Muscle layer of colon (tissue), 2 donors: ENCODE measurements at regions not wholly inside any gene's neighbourhood (a gene's known extent, or its start where the extent isn't known, plus 50 kb on each side); places are given as distances from the start of the nearest gene placed in this dataset.
"Not testable (repeated sequence)": the region's sequence is repeated elsewhere in the genome, so short reads cannot be mapped to it uniquely, and the experiment has no call there.

ENCODE experiments used
- H3K27ac ChIP-seq: one replicate; pipeline ENCODE4 v1.7.0; 2013; ENCODE audit warnings: low read depth, mild to moderate bottlenecking, low read length, moderate library complexity
- H3K27me3 ChIP-seq, 2 donors: one replicate each; pipeline ENCODE4 v1.7.0; 2013; ENCODE audit warnings: low read length in 2 of 2, mild to moderate bottlenecking in 2 of 2; ENCODE audit not compliant: insufficient read depth in 2 of 2, control insufficient read depth in 1 of 2
- H3K36me3 ChIP-seq: one replicate; pipeline ENCODE4 v1.7.0; 2013; ENCODE audit warnings: mild to moderate bottlenecking, low read length; ENCODE audit not compliant: insufficient read depth
- H3K4me1 ChIP-seq: one replicate; pipeline ENCODE4 v1.7.0; 2013; ENCODE audit warnings: mild to moderate bottlenecking, low read length; ENCODE audit not compliant: insufficient read depth
- H3K4me3 ChIP-seq, 2 donors: one replicate each; pipeline ENCODE4 v1.7.0; 2013; ENCODE audit warnings: low read length in 2 of 2, low read depth in 1 of 2, mild to moderate bottlenecking in 1 of 2, moderate library complexity in 1 of 2
- H3K9ac ChIP-seq: one replicate; pipeline ENCODE4 v1.7.0; 2013; ENCODE audit warnings: low read length
- H3K9me3 ChIP-seq: one replicate; pipeline ENCODE4 v1.7.0; 2013; ENCODE audit warnings: mild to moderate bottlenecking, low read length
- donor health status: abdominal sarcoma.
- donor health status: Adenocarcinoma of cecum.

DNA sequence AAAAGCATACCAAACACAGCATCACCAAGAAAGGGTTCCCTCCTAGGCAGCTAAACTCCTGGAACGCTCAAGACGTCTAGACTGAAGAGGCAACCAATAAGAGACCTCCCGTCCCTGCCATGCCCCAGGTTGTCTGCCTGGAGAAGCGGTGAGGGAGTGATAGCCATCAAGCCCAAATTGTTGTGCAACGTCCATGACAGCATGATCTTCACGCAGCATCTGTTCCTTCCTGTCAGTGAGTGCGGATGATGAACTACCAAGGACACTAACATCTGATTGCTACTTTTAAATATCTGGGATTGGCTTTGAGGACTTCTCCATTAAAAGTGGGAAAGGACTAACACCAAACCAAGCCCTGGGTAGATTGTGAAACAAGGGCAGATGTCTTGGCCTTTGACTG, 149.7 kb downstream of the TXNL1 start:
- no peak overlapping the region for H3K9ac ChIP-seq
- H3K9me3 ChIP-seq: no peaks in the 10 kb centered on the region
- no peaks in the 10 kb centered on the region for H3K4me1 ChIP-seq
- no peak overlapping the region for H3K4me3 ChIP-seq
- no peak overlapping the region for H3K27ac ChIP-seq
- H3K27me3 ChIP-seq: no peaks in the 10 kb centered on the region
- no peaks in the 10 kb centered on the region for H3K36me3 ChIP-seq

DNA sequence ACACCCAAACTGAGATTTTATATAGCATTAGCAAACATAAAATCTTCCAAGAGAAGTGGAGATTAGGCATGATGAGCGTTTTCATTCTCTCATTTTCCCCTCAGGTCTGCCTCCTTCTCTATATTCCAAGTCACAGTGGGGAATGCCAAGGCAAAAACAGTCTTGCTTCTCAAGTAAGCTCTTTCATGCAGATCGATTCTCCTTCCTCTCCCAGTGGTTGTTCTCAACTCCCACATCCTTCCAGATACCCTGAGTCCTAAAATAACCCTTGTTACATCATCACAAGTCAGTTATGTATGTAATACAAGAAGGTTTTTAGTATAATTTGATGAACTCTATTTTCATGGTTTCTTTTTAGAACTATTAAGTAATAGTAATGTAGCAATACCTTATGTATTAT, 150.6 kb downstream of the TXNL1 start:
- Histone ChIP-seq H3K27me3 (no peaks in the 10 kb centered on the region), H3K4me1 (no peaks in the 10 kb centered on the region), H3K36me3 (no peaks in the 10 kb centered on the region), H3K9me3 (no peaks in the 10 kb centered on the region), H3K27ac (no peak overlapping the region), H3K9ac (no peak overlapping the region), H3K4me3 (no peak overlapping the region)

DNA sequence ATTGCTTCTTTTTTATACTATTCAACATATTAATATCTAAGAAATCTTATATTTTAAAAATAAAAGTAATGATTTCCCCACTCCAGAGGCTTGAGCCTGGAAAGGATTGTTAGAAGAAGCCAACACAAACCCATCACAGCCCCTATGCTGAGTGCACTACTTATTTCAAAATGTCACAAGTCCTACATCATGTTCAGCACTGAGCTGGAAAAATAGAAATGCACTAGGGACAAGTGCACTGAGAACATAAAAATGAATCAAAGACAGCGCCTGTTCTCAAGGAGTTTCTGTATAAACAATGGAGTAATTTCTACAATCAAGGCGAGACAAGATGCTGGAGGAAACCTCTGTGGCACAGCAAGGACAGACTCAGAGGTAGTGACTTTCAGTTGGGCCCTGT, 155.0 kb downstream of the TXNL1 start:
- no peaks in the 10 kb centered on the region for H3K9me3 ChIP-seq
- H3K36me3 ChIP-seq: no peaks in the 10 kb centered on the region
- H3K4me1 ChIP-seq: no peaks in the 10 kb centered on the region
- no peak overlapping the region for H3K9ac ChIP-seq
- no peak overlapping the region for H3K27ac ChIP-seq
- H3K27me3 ChIP-seq: no peaks in the 10 kb centered on the region
- H3K4me3 ChIP-seq: no peak overlapping the region

DNA sequence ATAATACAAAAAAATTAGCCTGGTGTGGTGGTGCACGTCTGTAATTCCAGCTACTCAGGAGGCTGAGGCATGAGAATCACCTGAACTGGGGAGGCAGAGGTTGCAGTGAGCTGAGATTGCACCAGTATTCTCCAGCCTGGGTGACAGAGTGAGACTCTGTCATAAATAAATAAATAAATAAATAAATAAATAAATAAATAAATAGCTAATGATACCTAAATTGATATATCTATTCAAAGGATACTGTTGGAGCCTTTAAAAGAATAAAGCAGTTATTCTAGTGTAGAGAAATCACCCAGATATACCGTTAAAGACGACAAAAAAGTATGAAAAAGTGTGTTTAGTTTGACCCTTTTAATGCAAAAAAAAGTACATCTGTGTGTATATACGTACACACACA, 155.6 kb downstream of the TXNL1 start:
- H3K27ac ChIP-seq, H3K4me3 ChIP-seq, H3K9ac ChIP-seq, H3K27me3 ChIP-seq, H3K9me3 ChIP-seq, H3K4me1 ChIP-seq, H3K36me3 ChIP-seq: not testable (repeated sequence)

DNA sequence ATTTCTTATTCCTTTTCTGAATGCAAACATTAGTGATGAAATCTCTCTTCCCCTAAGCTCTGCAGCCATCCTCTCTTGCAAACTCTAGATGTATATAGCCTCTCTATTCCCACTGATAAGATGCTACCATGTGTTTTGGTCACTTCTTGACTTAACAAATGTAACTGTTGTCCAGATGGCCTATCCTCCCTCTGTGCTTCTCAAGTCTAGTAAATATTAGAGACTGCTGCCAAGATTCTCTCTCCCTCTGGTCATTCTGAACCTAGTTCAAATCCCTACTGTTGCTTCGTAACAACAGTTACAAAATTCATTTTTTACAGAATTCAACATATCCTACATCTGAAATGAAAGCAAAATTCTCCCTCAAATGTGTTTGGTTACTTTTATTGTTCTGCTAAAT, 156.6 kb downstream of the TXNL1 start:
- Histone ChIP-seq H3K9ac (no peak overlapping the region), H3K36me3 (no peaks in the 10 kb centered on the region), H3K9me3 (no peaks in the 10 kb centered on the region), H3K4me1 (no peaks in the 10 kb centered on the region), H3K4me3 (no peak overlapping the region), H3K27ac (no peak overlapping the region), H3K27me3 (no peaks in the 10 kb centered on the region)

DNA sequence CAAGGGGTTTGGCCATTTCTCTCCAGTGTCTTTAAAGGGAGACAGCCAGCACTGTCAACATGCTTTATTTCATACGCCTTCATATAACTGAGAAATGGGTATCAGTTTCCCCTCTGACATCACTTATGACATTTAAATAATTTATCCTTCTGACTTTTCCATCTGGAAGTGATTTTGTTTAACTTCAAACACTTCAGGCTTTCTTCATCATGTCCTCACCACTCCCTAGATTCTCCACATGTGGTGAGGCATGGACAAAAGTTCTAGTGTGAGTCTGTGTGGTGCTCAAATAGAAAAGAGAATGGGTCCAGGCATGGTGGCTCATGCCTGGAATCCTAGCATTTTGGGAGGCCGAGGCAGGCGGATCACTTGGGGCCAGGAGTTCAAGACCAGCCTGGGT, 158.6 kb downstream of the TXNL1 start:
- H3K9me3 ChIP-seq: no peaks in the 10 kb centered on the region
- H3K27me3 ChIP-seq: no peaks in the 10 kb centered on the region
- H3K27ac ChIP-seq: no peak overlapping the region
- no peaks in the 10 kb centered on the region for H3K4me1 ChIP-seq
- no peak overlapping the region for H3K4me3 ChIP-seq
- no peaks in the 10 kb centered on the region for H3K36me3 ChIP-seq
- no peak overlapping the region for H3K9ac ChIP-seq

DNA sequence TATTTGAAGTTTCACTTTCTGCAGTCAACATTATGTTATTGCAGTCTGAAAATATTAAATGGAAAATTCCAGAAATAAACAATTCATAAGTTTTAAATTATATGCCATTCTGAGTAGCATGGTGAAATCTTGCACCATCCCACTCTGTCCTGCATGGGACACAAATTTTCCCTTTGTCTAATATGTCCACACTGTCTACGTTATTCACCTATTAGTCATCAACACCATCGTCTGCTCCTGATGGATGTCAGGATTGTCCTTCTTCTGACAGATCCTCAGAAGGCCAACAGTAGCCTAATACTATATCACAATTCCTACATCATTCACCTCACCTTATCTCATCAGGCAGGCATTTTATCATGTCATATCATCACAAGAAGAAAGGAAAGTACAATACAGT, 163.1 kb downstream of the TXNL1 start:
- H3K27me3 ChIP-seq: no peaks in the 10 kb centered on the region
- peaks cover 6% of the 10 kb centered on the region for H3K4me1 ChIP-seq
- no peak overlapping the region for H3K9ac ChIP-seq
- no peak overlapping the region for H3K4me3 ChIP-seq
- H3K36me3 ChIP-seq: no peaks in the 10 kb centered on the region
- H3K9me3 ChIP-seq: no peaks in the 10 kb centered on the region
- no peak overlapping the region for H3K27ac ChIP-seq

DNA sequence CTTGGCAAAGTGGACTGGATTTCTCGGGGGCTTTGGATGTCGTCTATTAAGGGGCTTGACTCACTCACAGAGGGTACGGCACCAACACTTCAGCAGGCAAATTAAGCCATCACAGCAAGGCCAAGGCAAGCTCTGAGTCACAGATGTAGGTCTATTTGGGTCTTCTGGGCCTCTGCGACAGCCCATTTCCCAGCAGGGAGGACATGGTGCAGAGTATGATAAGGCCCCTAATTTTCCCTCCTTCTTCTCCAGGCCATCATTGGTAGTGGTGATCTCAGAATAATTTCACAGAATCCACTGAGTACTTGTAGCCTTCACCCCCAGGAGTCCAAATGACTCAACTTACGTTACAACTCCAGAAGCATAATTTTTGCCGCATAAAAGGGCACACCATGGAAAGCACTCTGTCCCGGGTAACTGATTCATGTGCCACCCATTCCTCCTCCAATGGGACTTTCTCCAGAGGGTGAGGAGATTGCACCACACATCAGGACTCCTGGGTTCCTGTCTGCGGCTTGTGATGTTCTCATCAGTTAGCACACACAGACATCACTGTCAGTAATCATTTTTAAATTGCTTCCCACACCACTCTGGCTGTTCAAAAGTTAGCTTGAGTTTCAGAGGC, 164.9 kb downstream of the TXNL1 start:
- Histone ChIP-seq H3K9ac (no peak overlapping the region), H3K4me1 (peaks cover 20% of the 10 kb centered on the region), H3K36me3 (no peaks in the 10 kb centered on the region), H3K9me3 (no peaks in the 10 kb centered on the region), H3K27me3 (no peaks in the 10 kb centered on the region), H3K27ac (no peak overlapping the region), H3K4me3 (no peak overlapping the region)

DNA sequence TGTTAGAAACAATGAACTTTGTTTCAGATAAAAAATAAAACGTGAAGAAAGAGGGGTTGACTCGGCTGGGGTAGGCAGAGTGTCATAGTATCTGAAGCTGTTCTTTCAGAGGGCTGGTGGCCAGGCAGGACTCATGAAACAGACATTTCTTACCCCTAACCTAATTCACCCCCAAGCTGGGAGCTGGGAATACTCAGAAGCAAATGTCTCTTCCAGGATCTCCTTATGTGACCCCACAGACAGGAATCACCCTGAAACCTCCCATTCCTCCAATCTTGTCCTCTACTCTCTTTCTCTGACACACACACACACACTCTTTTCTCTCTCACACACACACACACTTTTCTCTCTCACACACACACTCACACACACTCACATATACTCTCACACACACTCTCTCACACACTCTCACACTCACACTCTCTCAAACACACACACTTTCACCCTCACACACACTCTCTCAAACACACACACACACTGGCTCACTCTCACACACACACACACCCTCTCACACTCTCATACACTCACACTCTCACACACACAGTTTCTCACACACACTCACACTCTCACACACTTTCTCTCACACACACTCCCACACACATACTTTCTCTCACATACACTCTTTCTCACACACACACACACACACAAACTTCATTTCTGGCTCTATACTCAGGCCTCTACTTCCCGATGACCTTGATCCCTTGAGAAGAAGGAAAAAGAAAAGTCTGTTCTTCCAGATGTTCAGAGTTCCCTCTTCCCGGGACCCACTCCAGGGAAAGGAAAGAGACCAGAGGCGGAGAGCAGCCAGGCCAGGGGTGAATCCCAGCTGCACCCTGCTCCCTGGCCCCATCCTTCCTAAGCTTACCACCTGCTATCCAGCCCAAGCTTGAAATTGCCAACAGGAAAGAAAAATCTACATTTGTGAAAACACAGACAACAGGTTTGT, 167.7 kb downstream of the TXNL1 start:
- no peak overlapping the region for H3K27ac ChIP-seq
- no peak overlapping the region for H3K4me3 ChIP-seq
- no peaks in the 10 kb centered on the region for H3K9me3 ChIP-seq
- H3K9ac ChIP-seq: no peak overlapping the region
- H3K4me1 ChIP-seq: peaks cover 22% of the 10 kb centered on the region
- H3K36me3 ChIP-seq: no peaks in the 10 kb centered on the region
- H3K27me3 ChIP-seq: no peaks in the 10 kb centered on the region

DNA sequence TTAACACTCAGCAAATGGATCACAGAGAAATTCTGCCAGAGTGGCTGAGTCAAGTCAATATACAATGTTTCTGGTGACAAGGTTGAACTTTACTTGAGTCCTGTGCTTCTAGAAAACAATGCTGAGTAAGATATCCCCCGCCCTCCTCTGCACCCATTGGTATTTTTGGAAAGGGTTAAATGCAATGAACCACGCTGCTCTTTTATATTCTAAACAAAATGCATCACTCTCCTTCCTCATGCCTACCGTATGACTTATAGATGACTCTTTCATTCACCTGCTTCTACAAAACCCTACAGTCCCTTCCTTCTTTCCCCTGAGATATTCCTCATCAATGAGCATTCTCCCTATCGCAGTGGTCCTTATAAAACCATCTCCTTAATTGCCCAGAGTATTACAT, 168.8 kb downstream of the TXNL1 start:
- Histone ChIP-seq H3K4me3 (no peak overlapping the region), H3K9me3 (no peaks in the 10 kb centered on the region), H3K27ac (no peak overlapping the region), H3K36me3 (no peaks in the 10 kb centered on the region), H3K9ac (no peak overlapping the region), H3K4me1 (peaks cover 22% of the 10 kb centered on the region), H3K27me3 (no peaks in the 10 kb centered on the region)

DNA sequence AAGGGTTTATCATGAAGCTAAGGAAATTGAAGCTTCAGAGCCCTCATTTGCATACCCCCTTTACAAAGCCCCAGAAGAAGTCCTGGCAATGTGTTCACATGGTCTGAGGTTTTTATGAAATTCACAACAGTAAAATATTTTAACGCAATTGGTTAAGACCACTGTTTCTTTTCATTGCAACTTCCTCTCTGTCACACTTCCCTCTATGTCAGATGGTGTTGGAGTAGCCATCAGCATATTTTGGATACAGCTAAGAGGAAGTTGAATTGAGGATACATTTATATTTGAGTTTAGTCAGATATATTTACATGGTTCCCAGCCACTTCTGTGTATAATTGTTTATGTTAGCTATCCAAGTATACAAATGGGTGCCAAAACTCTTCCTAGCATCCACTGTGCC, 170.0 kb downstream of the TXNL1 start:
- Histone ChIP-seq H3K4me1 (peaks cover 22% of the 10 kb centered on the region), H3K9ac (no peak overlapping the region), H3K9me3 (no peaks in the 10 kb centered on the region), H3K27ac (no peak overlapping the region), H3K27me3 (no peaks in the 10 kb centered on the region), H3K4me3 (no peak overlapping the region), H3K36me3 (no peaks in the 10 kb centered on the region)

DNA sequence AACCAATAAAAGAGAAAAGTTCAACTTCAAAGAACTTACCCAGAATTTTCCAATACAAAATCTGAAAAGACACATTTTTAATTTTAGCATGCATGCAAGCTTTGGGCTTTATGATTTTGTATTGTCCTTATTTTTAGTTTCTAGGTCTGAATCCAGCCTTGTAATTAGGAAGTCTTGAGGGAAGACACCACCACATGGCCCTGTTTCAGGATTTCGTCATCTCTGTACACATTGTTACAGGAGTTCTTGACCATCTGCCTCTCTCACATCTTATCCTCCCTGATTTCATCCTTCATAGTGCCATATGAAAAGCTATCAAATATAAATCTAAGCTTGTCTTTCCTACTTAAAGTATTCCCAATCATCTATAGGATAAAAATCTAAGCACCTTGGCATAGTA, 176.1 kb downstream of the TXNL1 start:
- Histone ChIP-seq H3K27me3 (no peaks in the 10 kb centered on the region), H3K4me3 (no peak overlapping the region), H3K4me1 (peaks cover 10% of the 10 kb centered on the region), H3K9ac (no peak overlapping the region), H3K27ac (no peak overlapping the region), H3K36me3 (no peaks in the 10 kb centered on the region), H3K9me3 (no peaks in the 10 kb centered on the region)
